HepG2 (cell line): ENCODE measurements at regions not wholly inside any gene's neighbourhood (a gene's known extent, or its start where the extent isn't known, plus 50 kb on each side); places are given as distances from the start of the nearest gene placed in this dataset.

Experiments used
- ATAC-seq: fragments of 200-7000 bp; cut with Tn5 transposase; 3 replicates; pipeline ENCODE4 v1.9.1; 2020; ENCODE audit warnings: mild to moderate bottlenecking, moderate library complexity
- BruUV-seq: library from RNA; stranded (reverse); fragments of 400-500 nt; replicated peaks from 2 replicates; lab custom pipeline; 2021; lab: Mats Ljungman, UMichigan
- CTCF ChIA-PET: fragments of 300-600 bp; formaldehyde crosslinking; extraction: SDS; loops from one replicate; lab custom pipeline; 2021; ENCODE audit warnings: low total read pairs, inconsistent platforms, low intra/inter-chr PET ratio; lab: Yijun Ruan, JAX
- POLR2A ChIA-PET: fragments of 350-600 bp; sonication (Branson Sonifier 250); formaldehyde crosslinking; loops from one replicate; lab custom pipeline; 2020; ENCODE audit warnings: antibody characterized with exemption, inconsistent platforms; lab: Yijun Ruan, JAX
- DNase-seq: peaks from one replicate; pipeline ENCODE4 v3.0.0-alpha.2; 2015; ENCODE audit warnings: low spot score
- FAIRE-seq: peaks from 3 replicates; lab custom pipeline; 2011; peaks lifted over from hg19 to GRCh38; lab: Jason Lieb, UNC
- H2AFZ ChIP-seq: one replicate; pipeline ENCODE4 v1.6.1; 2011; ENCODE audit warnings: low read length, inconsistent platforms
- H3K27ac ChIP-seq: fragments of 300-600 bp; 3 replicates; pipeline ENCODE4 v1.8.0; 2011; ENCODE audit warnings: mixed run types, mild to moderate bottlenecking, mixed read lengths, low read length, inconsistent platforms; ENCODE audit not compliant: insufficient read depth; ENCODE audit errors: extremely low read length
- H3K27me3 ChIP-seq, 2 experiments: fragments of 200-600 bp in 1 of 2; 2 replicates in 1 of 2; 3 replicates in 1 of 2; pipeline versions ENCODE4 v1.6.0 to v1.8.0; 2011; ENCODE audit warnings: low read length in 2 of 2, mild to moderate bottlenecking in 2 of 2, moderate library complexity in 2 of 2, inconsistent platforms in 1 of 2; ENCODE audit not compliant: insufficient read depth in 2 of 2, control insufficient read depth in 1 of 2
- H3K36me3 ChIP-seq, 2 experiments: fragments of 200-600 bp in 1 of 2; replicated peaks in 1 of 2; 2 replicates in 1 of 2; 3 replicates in 1 of 2; pipeline versions ENCODE4 v1.5.1 to v1.8.0; 2011; ENCODE audit warnings: low read length in 2 of 2, inconsistent platforms in 1 of 2; ENCODE audit not compliant: insufficient read depth in 2 of 2, control insufficient read depth in 1 of 2
- H3K4me1 ChIP-seq: 2 replicates; pipeline ENCODE4 v1.5.1; 2012; ENCODE audit warnings: low read length, inconsistent platforms; ENCODE audit not compliant: insufficient read depth
- H3K4me2 ChIP-seq: 2 replicates; pipeline ENCODE4 v1.6.0; 2011; ENCODE audit warnings: low read depth, low read length, inconsistent platforms
- H3K4me3 ChIP-seq, 3 experiments: fragments of 200-600 bp in 1 of 3; sonication (generic), shearing (Covaris generic) in 1 of 3; replicated peaks in 1 of 3; 2 replicates each; pipeline ENCODE4 v1.5.1; 2011 to 2016; ENCODE audit warnings: low read length in 3 of 3, inconsistent platforms in 2 of 3, low read depth in 2 of 3, mild to moderate bottlenecking in 2 of 3, control low read depth in 1 of 3, mixed read lengths in 1 of 3; ENCODE audit not compliant: insufficient read depth in 1 of 3
- H3K79me2 ChIP-seq: one replicate; pipeline ENCODE4 v1.6.1; 2011; ENCODE audit warnings: low read length, inconsistent platforms; ENCODE audit not compliant: insufficient read depth
- H3K9ac ChIP-seq: 2 replicates; pipeline ENCODE4 v1.6.0; 2011; ENCODE audit warnings: mild to moderate bottlenecking, low read depth, low read length, inconsistent platforms; ENCODE audit not compliant: insufficient read depth
- H3K9me3 ChIP-seq: 2 replicates; pipeline ENCODE4 v1.5.1; 2012; ENCODE audit warnings: mild to moderate bottlenecking, low read length
- H4K20me1 ChIP-seq: 2 replicates; pipeline ENCODE4 v1.6.0; 2011; ENCODE audit warnings: inconsistent platforms, mild to moderate bottlenecking, low read length, moderate library complexity; ENCODE audit not compliant: insufficient read depth
- DNMT3B ChIP-seq: conservative IDR thresholded peaks from 2 replicates; pipeline ENCODE4 v1.6.1; 2016; ENCODE audit warnings: missing biosample characterization, control low read depth
- MAFF ChIP-seq: IDR thresholded peaks from 2 replicates; pipeline ENCODE4 v1.6.1; 2011; ENCODE audit warnings: low read depth, low read length, improper control_type of control experiment
- MAFK ChIP-seq, 2 experiments: IDR thresholded peaks in 1 of 2; conservative IDR thresholded peaks in 1 of 2; 2 replicates each; pipeline ENCODE4 v1.6.1; 2011; ENCODE audit warnings: improper control_type of control experiment in 2 of 2, low read length in 2 of 2
- PTBP1 ChIP-seq: fragments of 200-400 bp; formaldehyde crosslinking; IDR thresholded peaks from 2 replicates; pipeline ENCODE4 v1.6.1; 2018; ENCODE audit warnings: low read length, low read depth; ENCODE audit not compliant: poor library complexity, severe bottlenecking
- WGBS: methylation state at CpG from one replicate; pipeline ENCODE4 v1.1.6; 2017; ENCODE audit warnings: low lambda C conversion rate; 5-methylcytosine and 5-hydroxymethylcytosine counted together
- in situ Hi-C: cut with HindIII; loops from 2 replicates; pipeline ENCODE4 v1.10.0; 2017; ENCODE audit warnings: low pct_unique_long_range_greater_than_20kb; ENCODE audit not compliant: extremely low pct_ligation_motif_present
- intact Hi-C: fragments of 100-400 bp; cut with micrococcal nuclease; formaldehyde crosslinking; loops from one replicate; pipeline ENCODE4 v1.10.0; 2022; ENCODE audit not compliant: unreplicated experiment
- TF ChIP-seq, protein P1 (sequence below): sonication (generic); formaldehyde crosslinking; conservative IDR thresholded peaks from 2 replicates; pipeline ENCODE4 v1.4.0; 2020; ENCODE audit warnings: missing genetic modification reagents

DNA sequence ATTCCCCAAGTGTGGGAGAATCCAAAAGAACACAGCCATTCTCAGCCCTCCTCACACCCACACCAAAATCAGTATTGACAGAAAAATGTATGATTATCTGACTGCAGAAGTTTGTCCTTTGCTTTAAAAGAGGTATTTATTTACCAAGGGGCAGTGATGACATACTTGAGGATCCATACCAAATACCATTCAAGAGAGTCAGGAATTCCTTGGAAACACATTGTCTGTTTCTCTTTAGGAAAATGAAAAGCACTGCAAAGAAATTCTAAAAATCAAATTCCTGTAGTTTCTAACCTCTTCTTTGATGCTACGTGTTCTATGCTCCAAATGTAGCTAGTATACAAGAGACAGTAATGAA is 509.6 kb upstream of the CXADR start:
- FAIRE-seq (no peak), ATAC-seq (no peak), DNase-seq (no peak)
- H3K27ac ChIP-seq = no peak overlapping the region
- H3K79me2 ChIP-seq = no peaks in the 10 kb centered on the region
- H3K4me3 ChIP-seq = no peak overlapping the region
- H3K9ac ChIP-seq = no peak overlapping the region
- H3K36me3 ChIP-seq = no peaks in the 10 kb centered on the region
- no TSS peak for BruUV-seq
- no peaks in the 10 kb centered on the region for H3K4me1 ChIP-seq
- CTCF ChIA-PET = no interaction called here
- POLR2A ChIA-PET = no interaction called here
- no peak overlapping the region for H2AFZ ChIP-seq
- H4K20me1 ChIP-seq = no peaks in the 10 kb centered on the region
- TF ChIP-seq, protein P1, sequence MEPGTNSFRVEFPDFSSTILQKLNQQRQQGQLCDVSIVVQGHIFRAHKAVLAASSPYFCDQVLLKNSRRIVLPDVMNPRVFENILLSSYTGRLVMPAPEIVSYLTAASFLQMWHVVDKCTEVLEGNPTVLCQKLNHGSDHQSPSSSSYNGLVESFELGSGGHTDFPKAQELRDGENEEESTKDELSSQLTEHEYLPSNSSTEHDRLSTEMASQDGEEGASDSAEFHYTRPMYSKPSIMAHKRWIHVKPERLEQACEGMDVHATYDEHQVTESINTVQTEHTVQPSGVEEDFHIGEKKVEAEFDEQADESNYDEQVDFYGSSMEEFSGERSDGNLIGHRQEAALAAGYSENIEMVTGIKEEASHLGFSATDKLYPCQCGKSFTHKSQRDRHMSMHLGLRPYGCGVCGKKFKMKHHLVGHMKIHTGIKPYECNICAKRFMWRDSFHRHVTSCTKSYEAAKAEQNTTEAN = no peak
- TF ChIP-seq DNMT3B (CRISPR knock-in tag) = no peak
- no peaks in the 10 kb centered on the region for H3K27me3 ChIP-seq
- H3K4me2 ChIP-seq = no peak overlapping the region
- in situ Hi-C loops = no loop called here
- intact Hi-C loops = no loop called here
- H3K9me3 ChIP-seq = no peaks in the 10 kb centered on the region
- WGBS = 3% methylated on average over 1 of the region's 1 CpG

DNA sequence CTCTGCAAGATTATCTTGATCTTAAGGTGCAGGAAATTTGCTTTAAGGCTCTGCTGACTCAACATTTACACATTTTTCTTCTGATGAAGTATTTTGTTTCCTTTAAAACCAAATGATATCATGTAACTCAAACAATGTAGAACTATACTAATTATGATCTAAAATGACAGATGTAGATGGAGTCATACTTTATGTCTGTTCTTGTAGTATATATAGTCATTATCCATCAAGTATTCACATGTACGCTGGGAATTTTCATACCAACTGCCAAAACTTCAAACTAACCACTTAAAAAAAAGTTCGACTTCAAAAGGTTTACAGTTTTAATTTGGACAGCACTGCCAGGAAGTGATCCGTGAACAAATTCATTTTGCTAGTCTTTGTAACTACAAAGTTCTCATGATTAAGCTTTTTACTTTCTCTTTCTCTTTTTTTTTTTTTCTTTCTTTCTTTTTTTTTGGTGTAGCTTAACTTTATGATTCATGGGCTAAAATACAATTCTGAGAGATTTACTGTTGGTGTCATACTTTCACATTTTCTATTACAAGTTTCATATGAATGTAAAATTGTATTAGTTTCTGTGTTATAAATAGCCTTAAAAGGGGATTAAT is 509.0 kb upstream of the CXADR start:
- no peaks in the 10 kb centered on the region for H3K79me2 ChIP-seq
- H4K20me1 ChIP-seq = no peaks in the 10 kb centered on the region
- ATAC-seq (no peak), DNase-seq (no peak), FAIRE-seq (no peak)
- ChIA-PET CTCF (no interaction called here), POLR2A (no interaction called here)
- H3K9ac ChIP-seq = no peak overlapping the region
- TF ChIP-seq MAFK (conservative IDR thresholded peaks at IDR 0.05 in 1 of 2, IDR thresholded peaks at IDR 0.05 in 1 of 2; ENCODE audit: low read length in 2 of 2) (peak in 1 of 2 experiments; percentile 38; a peak in 3 of 4 replicates), PTBP1 (no peak), MAFF (peak; percentile 19; the same call in 1 of the 2 replicates)
- H3K4me2 ChIP-seq = no peak overlapping the region
- intact Hi-C loops = no loop called here
- H3K36me3 ChIP-seq = no peaks in the 10 kb centered on the region
- H3K9me3 ChIP-seq = no peaks in the 10 kb centered on the region
- no peaks in the 10 kb centered on the region for H3K4me1 ChIP-seq
- in situ Hi-C loops = no loop called here
- BruUV-seq = no TSS peak
- H3K27ac ChIP-seq = no peak overlapping the region
- H3K27me3 ChIP-seq = no peaks in the 10 kb centered on the region
- H2AFZ ChIP-seq = no peak overlapping the region
- WGBS = 11% methylated on average over 3 of the region's 3 CpGs
- H3K4me3 ChIP-seq = no peak overlapping the region
